Erythroblast (primary cell): ENCODE measurements at regions not wholly inside any gene's neighbourhood (a gene's known extent, or its start where the extent isn't known, plus 50 kb on each side); places are given as distances from the start of the nearest gene placed in this dataset.

Experiments
- GATA1 ChIP-seq: IDR thresholded peaks from 2 replicates; pipeline ENCODE4 v1.6.1; 2011; ENCODE audit warnings: low read depth, mild to moderate bottlenecking, control low read depth, low read length, moderate library complexity
- POLR2A ChIP-seq: IDR thresholded peaks from 2 replicates; pipeline ENCODE4 v1.6.1; 2011; ENCODE audit warnings: mild to moderate bottlenecking, low read length

DNA sequence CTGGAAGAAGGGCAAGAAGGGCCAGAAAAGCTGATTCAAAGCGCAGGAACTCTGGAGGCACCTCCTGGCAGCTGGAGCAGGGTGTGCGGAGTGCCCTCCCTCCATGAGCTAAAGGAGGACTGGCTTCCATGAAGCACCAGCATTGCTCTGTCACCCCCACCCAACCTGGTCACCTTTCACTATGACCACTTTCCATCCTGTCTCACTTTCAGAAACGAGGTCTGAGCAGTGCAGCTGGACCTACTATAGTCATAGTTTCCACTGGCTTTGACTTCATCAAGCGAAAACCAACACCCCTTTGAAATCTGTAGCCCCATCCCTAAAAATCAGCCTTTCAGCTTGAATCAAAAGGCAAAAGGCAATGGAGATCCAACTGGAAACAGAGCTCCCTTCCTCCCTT lies 84.8 kb upstream of the CACNA1E start:
- TF ChIP-seq POLR2A (no peak), GATA1 (no peak)
